Activated CD4-positive, alpha-beta T cell treated with anti-CD3 and anti-CD28 coated beads, Interleukin-2, amount 50 U/mL, for 1 hour (primary cell): ENCODE measurements at regions not wholly inside any gene's neighbourhood (a gene's known extent, or its start where the extent isn't known, plus 50 kb on each side); places are given as distances from the start of the nearest gene placed in this dataset.

Experiments used
- DNase-seq: peaks from one replicate; pipeline ENCODE4 v3.0.0-alpha.2; 2020

DNA sequence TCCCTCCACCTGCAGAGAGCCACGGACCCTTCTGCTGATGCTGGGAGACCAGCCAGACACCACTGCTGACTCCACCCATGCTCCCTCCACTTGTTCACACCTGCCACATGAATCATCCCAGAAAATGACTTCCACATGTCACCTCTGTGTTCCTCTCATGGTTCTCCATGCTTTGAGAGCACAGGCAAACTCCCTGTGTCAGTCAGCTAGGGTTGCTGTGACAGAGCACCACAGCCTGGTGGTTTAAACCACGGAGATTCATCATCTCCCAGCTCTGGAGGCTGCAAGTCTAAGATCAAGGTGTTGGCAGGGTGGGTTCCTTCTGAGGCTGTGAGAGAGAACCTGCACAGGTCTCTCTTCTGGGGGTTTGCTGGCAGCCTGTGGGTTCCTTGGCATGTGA is 381.4 kb downstream of the GADD45G start:
- DNase-seq, result no peak

DNA sequence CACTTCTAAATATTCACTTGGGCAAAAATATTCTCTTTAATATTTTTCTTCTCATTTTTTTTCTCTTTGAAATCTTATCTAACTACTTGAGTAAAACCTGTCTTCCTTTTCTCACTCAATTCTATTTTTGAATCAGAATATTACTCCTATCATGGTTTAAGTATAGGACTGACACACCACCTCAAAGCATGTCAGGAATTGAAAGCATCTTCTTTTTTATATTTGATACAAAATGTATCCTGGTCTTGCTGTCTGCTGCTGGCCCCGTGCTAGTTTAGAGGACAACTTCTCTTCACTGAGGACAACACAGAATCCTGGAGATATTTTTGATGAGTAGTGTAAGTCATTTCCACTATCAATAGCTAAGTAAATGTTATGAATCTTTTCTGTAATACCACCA is 383.6 kb downstream of the GADD45G start:
- no peak for DNase-seq

DNA sequence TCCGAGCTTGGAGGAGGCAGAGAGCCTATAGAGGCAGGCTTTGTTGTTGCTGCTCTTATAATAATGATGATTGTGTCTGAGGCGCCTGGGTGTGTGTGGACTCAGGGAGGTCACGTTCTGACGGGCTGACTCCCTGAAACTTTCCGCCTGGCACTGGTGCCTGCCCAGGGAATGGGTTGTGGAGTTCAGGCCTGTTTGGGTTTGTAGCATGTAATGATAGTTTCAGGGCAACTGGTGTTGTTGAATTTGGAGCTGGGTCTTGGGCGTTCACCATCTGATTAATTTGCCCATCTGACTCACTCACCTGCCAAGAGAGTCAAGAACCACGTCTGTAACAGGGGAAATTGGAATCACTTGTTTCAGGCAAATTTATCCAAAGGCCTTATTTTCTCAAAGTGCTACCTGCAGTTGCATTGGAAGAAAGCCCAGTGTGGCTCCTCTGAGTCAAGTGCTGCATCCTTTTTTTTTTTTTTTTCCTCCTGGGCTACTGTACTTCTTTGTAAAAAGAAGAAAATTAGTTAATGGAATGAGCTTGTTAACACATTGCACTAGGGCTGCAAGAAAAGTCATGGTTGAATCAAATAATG is 386.5 kb downstream of the GADD45G start:
- no peak for DNase-seq

DNA sequence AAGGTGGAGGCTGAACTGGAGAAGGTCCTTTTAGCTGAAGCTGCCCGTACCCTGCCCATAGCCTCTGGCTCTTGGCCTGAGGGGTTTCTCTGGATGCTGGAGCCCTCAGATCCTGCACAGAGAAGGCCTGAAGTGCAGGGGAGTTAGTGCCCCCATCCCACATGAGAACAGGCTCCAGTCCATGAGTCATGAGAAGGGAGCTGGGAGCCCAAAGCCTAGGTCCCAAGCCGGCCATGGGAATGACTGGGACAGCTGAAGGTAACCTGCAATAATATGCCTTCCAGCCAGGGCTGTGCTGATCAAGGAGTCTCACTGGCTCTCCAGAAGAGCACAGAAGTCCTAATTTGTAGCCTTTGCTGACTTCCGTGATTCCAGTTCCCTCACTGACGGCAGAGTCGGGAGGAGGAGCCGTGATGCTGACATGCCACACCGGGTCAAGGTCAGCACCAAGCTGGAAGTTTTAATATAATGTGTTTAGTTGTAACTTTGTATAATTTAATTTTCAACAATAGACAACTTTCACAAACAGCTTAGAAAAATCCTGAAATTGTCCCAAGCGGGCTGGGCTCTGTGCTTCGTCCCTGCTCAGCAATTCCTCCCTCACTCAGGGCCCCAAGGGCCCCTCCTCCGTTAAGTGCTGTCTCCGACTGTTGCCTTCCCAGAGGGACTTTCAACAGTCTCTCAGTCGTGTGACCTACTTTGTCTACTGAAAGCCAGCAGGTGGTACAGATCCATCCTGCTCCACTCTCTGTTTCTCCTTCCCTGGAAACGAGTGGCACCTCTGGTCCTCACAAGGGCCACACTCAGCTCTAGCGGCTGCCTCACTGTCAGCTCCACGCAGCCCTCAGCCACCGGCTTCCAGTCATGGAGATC is 387.8 kb downstream of the GADD45G start:
- DNase-seq, result no peak

DNA sequence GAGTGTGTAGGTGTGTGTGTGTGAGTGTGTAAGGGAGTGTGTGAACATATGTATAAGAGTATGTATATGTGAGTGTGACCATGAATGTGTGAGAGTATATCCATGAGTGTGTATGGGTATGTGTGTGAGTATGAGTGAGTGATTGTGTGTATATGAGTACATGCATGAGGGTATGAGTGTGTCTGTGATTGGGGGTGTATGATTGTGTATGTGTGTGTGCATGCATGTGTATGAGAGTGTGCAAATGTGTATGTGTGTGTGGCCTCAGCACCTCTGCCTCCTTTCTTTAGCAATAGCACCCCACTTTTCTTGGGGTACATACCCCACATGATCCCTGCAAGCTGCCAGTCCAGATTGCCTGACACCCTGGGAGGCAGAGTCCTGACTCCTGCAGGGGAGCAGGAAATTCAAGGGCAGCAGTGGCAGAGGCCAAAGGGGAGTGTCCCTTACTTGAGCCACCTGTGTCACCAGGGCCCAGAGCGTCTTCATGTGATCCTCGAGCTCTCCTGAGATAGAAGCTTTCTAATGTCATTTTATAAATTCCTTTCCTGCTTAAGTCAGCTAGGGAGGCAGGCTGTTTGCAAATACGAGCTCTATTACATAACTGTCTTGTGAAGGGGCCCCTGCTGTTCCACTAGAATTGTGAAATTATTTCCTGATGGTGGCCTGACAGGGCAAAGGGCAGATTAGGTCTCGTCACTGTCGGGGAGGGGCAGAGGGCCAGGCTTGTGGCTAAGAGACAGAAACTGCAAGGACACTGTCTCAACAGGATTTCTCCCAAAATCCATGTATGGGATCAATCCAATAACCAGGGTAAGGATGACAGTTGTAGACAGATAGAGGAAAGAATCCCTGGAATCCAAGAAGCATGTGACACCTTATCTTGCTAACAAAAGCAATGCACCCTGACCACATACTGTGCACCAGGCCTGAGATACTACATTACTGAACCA is 389.1 kb downstream of the GADD45G start:
- no peak for DNase-seq

DNA sequence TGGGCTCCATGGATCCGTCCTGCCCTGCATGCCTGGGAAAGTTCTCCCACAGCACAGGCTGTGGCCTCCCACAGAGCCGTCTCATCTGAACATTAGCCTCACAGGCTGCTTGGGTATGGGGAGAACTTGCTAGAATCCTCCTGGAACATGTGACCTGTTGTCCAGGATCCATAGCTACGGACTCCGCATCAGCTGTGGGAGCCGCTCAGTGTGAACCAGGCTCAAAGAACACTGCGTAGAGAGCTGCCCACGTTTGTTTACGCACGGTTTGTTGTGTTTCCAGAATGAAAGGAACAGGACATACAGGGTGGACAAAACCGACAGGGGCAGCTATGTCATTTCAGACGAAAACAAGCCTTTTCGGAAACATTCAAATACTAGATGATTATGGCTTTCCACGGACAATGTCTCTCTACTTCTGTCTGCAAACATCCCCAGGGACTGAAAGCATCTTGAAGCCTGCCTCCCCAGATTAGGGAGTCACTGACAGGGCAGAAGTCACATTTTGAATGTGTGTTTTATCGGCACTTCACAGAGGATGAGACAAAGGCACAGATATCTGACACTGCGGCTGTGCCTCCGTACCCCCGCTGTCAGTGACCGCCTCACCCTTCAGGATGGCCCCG is 390.3 kb downstream of the GADD45G start:
- DNase-seq, result no peak

DNA sequence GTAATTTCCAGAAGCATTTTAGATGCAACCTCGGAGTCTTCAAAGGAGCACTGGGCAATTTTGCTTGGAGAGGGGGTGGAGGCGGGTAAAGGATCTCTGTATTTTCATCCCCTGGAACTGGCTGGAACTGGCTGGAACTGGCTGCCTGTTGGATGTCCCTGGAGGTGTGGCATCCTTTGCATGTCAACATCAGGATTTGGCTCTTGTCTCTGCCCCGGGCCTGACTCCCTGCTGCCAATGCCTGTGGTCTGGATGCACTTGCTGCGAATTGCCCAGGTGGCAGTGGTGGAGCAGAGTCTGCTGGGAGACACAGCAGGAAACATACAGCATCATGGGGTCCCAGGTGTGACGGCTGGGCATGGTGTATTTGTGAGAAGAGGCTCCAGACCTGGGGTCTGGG is 391.3 kb downstream of the GADD45G start:
- DNase-seq, result no peak

DNA sequence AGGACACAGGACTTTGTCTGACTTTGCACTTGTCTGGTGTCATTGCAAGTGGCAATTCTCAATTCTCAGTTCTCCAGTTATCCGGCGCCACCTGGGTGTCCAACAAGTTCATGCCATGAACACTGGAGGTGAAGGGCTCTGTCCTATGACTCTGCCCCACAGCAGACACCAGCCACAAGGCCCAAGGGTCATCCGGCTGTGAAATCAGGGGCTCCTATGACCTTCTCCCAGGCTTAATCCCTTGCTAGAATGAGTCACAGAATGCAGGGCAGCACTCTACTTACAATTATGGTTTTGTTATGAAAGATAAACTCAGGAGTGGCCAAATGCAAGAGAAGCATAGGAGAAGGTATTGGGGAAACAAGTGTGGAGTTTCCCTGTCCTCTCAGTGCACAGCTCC is 392.0 kb downstream of the GADD45G start:
- DNase-seq, result no peak

DNA sequence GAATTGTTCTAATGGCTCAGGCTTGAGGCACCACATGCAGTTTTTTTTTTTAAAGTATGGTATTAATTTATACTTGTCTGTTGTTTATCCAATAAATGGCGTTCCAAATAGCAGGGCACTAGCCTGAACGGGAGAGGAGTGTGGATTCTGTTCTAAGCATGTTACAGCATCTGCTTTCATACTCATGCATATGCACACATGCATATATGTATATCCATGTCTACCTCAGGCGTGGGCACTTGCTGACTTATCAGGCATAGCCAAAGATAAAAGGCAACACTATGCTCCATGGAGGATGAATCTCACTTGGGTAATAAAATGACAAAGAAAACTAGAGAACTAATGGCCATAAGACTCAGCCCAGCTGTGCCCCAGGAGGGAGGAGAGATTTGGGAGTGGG is 393.8 kb downstream of the GADD45G start:
- DNase-seq, result no peak

DNA sequence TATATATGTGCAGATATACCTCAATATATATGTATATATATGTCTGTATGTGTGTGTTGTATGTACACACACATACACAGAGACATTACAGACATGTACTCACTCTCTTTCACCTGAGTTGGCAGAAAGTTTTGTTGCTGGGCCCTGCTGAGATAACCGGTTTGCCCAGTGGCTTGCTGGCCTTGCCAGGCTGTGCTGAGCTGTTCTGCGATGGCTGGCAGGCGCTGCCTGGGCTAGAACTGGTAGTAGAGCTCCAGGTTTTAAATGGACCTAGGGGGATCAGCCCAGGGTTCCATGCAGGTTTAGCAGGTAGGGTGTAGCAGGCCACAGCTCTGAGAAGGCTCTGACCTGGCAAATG is 394.3 kb downstream of the GADD45G start:
- no peak for DNase-seq

DNA sequence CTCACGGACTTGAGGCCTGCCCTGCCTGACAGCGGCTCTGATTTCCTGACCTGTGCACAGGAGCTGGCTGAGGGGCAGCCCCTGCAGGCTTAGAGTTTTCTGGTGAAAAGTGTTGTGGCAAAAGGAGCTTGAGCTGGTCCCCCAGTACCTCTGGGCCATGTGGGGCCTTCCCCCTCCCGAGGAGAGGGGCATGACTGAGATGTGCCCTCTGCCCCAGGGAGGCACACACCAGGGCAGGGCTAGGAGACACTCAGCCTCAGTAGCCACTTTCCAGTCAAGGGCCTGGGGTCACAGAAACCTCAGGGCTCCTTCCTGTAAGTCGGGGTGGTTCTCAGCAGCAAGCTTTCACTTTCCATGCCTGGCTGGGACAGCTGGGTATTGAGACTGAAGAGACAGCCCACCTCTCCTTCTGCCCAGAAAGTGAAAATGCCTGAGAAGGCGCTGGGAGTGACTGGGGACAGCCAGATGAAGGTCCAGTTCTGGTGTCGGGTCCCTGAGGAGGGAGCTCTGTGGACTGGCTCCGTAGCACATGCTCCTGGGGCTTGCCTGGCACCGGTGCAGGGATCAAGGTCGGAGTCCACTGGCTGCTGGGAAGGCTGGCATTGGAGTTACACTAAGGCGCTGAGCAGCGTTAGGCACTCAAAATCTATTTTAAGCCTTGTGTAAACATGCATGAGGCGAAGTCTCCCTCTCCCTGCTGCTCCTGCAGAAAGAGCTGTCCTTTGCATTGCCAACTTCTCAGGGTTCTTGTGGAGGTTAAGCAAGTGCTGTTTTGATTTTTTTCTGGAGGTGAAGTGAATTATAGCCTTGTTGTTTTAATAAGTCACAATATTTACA is 394.9 kb downstream of the GADD45G start:
- DNase-seq, result peak; percentile 11

DNA sequence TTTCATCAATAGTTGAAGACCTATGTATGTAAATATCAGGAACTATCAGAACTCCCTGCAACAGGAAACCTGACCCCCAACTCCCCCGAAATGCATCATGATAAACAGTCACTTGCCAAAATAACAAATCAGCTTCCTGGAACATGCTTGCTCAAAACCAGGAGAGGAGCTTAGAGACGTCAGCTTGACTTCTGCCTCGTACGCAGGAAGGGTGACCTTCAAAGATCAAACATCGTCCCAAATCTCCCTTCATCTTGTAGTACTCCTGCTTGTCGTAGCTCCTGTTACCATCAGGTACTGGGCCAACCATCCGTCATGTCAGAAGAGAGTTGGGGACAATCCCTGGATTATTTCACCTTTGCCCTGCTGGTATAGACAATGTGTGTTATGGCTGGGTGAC is 396.1 kb downstream of the GADD45G start:
- no peak for DNase-seq

DNA sequence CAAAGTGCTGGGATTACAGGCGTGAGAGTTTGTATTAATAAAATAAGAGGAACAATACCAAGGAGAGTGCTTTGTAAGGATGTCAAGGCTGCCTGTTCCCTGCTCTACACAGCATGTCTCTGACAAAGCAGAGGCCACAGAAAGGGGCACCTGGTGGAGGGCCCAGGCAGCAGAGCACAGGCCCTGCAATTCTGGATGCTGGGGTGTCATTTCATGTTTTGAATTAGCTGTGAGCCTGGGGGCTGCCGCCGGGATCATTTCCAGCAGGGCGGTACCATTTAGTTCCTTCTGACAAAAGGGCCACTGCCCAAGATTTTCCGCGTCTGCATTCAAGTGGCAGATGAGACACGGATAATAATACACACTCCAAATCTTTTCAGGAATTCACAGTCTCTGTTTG is 396.9 kb downstream of the GADD45G start:
- no peak for DNase-seq

DNA sequence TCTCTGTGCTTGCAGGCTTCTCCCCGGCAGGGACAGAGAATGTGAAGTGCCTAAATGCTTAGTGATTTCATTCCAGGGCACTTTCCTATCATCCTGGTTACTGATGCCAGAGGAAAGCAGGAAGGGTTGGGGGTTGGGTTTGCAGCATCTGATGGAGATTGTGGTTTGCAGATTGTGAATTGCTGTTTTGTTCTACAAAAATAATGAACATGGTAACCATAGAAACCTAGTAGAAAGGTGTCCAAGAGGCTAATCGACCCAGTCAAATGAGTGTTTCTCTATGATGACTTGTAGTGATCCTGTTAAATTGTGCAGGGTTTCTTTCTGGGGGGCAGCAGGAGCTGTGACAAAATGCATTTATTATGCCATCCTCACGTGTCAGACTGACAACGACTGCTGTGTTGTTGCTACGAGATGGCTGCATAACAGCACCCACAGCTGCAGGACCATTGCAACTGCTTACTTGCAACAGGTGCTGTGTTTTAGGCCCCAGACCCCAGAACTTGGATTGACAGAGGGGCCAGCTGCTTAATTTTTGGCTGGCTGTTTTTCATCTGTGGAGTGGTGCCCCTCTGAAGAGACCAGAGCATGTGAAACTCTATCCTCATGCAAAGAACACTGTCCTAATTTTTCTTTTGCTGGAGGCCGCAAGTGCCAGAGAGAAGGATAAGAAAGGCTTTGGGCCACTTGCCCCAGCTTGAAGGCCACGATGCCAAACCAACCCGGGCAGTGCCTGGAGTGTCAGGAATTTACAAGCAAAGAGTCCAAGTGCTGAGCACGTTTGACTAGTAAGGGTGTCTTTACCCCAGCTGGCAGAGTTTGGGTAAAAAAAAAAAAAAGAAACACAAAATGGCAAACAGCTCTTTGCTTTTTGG is 397.8 kb downstream of the GADD45G start:
- no peak for DNase-seq

DNA sequence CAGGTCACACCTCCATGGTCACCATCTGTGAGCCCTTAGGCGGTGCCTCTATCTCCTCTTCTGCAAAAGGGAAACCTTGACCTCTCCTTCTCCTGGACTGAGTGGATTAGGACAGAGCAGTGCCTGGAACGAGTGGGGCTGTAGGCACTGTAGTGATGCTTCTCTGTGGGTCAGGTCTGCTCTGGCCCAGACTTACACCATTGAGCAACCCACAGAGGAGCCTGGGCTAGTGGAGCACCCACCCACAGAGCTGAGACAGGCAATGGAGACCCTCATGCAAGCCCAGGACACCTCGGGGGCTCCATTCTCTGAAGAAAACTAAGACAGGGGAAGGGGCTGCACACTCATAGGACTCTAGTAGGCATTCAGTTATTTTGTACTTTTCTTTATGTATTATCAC is 400.6 kb downstream of the GADD45G start:
- DNase-seq, result no peak

DNA sequence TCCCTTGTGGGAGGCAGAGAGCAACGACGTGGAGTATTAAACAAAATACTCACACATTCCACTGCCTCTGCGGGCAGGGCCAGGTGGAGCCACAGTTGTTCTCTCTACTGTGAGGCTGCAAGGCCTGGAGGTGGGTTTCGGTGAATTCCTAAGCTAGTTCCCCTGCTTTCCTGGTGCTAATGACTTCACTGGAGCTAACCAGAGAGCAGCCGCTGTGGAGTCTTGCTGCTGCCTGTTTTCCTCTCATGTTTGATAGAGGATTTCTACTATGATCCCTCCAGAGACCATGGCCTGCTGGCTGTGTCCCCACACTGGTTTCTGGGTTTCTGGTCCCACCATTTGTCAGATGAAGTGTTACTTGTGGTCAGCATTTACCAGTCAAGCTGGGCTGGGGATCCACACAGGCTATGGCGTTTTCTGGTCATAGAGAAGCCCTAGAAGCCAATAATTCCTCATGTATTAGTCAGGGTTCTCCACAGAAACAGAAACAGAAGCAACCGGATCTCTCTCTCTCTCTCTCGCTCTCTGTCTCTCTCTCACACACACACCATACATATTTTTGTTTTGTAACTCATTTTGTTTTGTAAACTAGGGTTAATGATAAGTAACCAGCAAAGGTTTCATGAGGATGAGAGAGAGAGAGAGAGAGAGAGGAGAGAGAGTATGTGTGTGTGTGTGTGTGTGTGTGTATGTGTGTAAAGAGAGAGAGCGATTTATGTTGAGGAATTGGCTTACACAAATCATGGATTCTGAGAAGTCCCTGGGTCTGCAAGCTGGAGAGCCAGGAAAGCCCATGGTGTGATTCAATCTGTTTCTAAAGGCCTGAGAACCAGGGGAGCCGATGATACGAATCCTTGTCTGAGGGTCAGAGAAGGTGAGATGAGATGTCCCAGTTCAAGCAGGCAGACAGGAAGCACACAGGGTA is 403.0 kb downstream of the GADD45G start:
- DNase-seq, result no peak

DNA sequence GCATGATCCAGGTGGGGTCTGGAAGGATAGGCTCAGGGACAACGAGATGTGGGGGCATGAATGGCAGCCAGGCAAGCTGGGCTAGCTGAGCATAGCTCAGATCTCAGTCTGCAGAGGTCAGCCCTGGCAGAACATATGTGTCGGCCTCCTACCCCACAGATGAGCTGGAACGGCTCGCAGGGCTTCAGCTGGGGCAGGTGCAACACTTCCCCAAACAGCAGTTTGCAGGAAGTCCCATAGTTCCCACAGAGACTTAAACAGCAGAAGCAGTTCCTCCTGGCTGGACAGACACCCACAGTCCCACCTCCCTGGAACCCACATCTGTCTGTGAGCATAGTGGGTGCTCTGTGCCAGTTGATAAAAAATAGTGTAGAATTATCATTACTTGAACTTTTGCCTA is 404.6 kb downstream of the GADD45G start:
- DNase-seq, result no peak

DNA sequence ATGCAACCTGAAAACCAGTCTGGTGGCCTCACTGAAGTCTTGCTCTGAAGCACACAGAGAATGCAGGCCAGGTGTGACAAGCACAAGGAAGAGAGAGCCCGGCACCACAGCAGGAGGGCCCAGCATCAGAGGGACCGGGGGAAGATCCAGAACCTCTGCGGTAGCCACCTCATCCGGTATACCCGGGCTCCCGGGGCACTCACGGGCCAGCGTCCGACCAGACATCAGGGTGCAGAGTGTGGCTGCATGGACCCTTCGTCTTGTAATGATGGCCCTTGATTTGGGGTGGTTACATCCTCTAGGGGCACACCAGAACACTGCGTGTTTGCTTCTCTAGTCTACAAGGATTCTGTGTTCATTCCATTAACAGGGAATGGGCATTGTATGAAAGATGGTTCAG is 406.0 kb downstream of the GADD45G start:
- DNase-seq, result no peak

DNA sequence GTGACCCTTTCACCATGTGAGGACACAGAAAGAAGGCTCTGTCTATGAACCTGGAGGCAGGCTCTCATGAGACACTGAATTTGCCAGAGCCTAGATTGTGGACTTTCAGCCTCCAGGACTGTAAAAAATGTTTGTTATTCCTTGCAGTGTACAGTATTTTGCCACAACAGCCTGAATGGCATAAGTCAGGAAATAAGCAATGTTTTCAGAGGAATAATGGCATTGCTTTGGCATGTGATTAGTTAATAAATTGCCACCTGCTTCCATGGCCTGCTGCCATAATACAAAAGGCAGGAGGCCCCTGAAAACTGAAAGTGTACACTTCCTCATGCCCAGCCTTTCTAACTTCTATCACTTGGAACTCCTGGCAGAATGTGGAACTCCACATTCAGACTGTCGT is 408.1 kb downstream of the GADD45G start:
- no peak for DNase-seq

DNA sequence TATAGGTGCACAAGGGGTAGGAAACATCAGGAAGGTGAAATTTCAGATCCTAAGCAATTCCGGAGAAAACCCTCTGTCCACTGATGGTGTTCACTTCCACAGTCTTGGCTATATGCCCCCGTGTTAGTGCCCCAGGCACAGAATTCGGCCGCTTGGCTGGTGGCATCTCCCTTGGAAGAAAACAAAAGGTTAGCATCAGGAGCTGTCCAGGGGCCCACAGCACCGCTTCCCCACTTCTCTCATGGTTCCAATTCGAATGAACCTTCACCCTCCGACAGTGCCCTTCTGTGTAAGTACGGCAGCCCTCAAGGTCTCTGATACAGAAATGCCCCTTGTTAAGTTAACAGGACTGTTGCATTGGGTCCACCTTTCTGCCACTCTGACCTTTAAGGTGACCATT is 409.0 kb downstream of the GADD45G start:
- DNase-seq, result no peak
